A549 (cell line): ENCODE measurements at regions not wholly inside any gene's neighbourhood (a gene's known extent, or its start where the extent isn't known, plus 50 kb on each side); places are given as distances from the start of the nearest gene placed in this dataset.

Experiments used
- ATAC-seq, 2 experiments: fragments of 200-7000 bp in 1 of 2; fragments of >200 bp in 1 of 2; cut with Nextera tagmentation in 1 of 2; cut with Tn5 transposase in 1 of 2; 3 replicates each; pipeline versions ENCODE4 v1.8.0 to v1.9.1; 2018 to 2020; ENCODE audit warnings: mild to moderate bottlenecking in 1 of 2, moderate library complexity in 1 of 2
- CTCF ChIA-PET: fragments of 300-600 bp; sonication (Branson Sonifier 250); formaldehyde crosslinking; extraction: SDS; loops from one replicate; lab custom pipeline; 2021; ENCODE audit warnings: antibody characterized with exemption, inconsistent platforms; lab: Yijun Ruan, JAX
- POLR2A ChIA-PET: fragments of 350-600 bp; formaldehyde crosslinking; extraction: SDS; loops from one replicate; lab custom pipeline; 2021; ENCODE audit warnings: antibody characterized with exemption, inconsistent platforms; lab: Yijun Ruan, JAX
- DNase-seq, 2 experiments: peaks; one replicate each; pipeline versions ENCODE4 v3.0.0 to v3.0.0-alpha.2; 2011 to 2016; ENCODE audit warnings: low read depth in 1 of 2, low spot score in 1 of 2
- FAIRE-seq: peaks from 2 replicates; lab custom pipeline; 2011; peaks lifted over from hg19 to GRCh38; lab: Jason Lieb, UNC
- H3K27ac ChIP-seq, 2 experiments: fragments of >200 bp; sonication (Bioruptor Twin); formaldehyde crosslinking; 3 replicates each; pipeline ENCODE4 v1.5.1; 2016 to 2017
- H3K4me1 ChIP-seq: fragments of >200 bp; sonication (Bioruptor Twin); formaldehyde crosslinking; 3 replicates; pipeline ENCODE4 v1.6.1; 2016
- H3K4me2 ChIP-seq: fragments of >200 bp; sonication (Bioruptor Twin); formaldehyde crosslinking; 3 replicates; pipeline ENCODE4 v1.6.1; 2016
- H3K4me3 ChIP-seq: fragments of >200 bp; sonication (Bioruptor Twin); formaldehyde crosslinking; 3 replicates; pipeline ENCODE4 v1.5.1; 2016
- H3K9me3 ChIP-seq: fragments of >200 bp; sonication (Bioruptor Twin); formaldehyde crosslinking; 3 replicates; pipeline ENCODE4 v1.6.1; 2016
- CBX8 ChIP-seq: fragments of 200-600 bp; sonication (generic); IDR thresholded peaks from 2 replicates; pipeline ENCODE4 v1.6.1; 2016
- CEBPB ChIP-seq, 2 experiments: fragments of >200 bp in 1 of 2; sonication (Bioruptor Twin) in 1 of 2; formaldehyde crosslinking in 1 of 2; IDR thresholded peaks; 2 replicates each; pipeline ENCODE4 v1.6.1; 2012 to 2016
- CHD2 ChIP-seq: fragments of 150-350 bp; IDR thresholded peaks from 2 replicates; pipeline ENCODE4 v1.6.1; 2014; ENCODE audit warnings: low read length; ENCODE audit not compliant: partially characterized antibody
- CTCF ChIP-seq: fragments of >200 bp; sonication (Bioruptor Twin); formaldehyde crosslinking; IDR thresholded peaks from 3 replicates; pipeline ENCODE4 v1.5.1; 2016
- EHMT2 ChIP-seq: fragments of 200-600 bp; sonication (generic); IDR thresholded peaks from 2 replicates; pipeline ENCODE4 v1.6.1; 2016; ENCODE audit warnings: antibody characterized with exemption, low read depth, mild to moderate bottlenecking, moderate library complexity
- ESRRA ChIP-seq: fragments of 150-350 bp; IDR thresholded peaks from 2 replicates; pipeline ENCODE4 v1.6.1; 2014; ENCODE audit warnings: mild to moderate bottlenecking, low read length, borderline replicate concordance
- FOSL2 ChIP-seq, 2 experiments: fragments of 450-650 bp in 1 of 2; fragments of >200 bp in 1 of 2; sonication (Bioruptor Twin) in 1 of 2; formaldehyde crosslinking; IDR thresholded peaks; 2 replicates each; pipeline versions ENCODE4 v1.5.0 to v1.6.1; 2016 to 2020; ENCODE audit warnings: mild to moderate bottlenecking in 1 of 2, moderate library complexity in 1 of 2
- FOXS1 ChIP-seq: fragments of 250-450 bp; sonication (Bioruptor Pico); IDR thresholded peaks from 2 replicates; pipeline ENCODE4 v1.5.0; 2020; ENCODE audit warnings: mild to moderate bottlenecking, moderate library complexity
- HES2 ChIP-seq: fragments of >200 bp; sonication (Bioruptor Twin); formaldehyde crosslinking; IDR thresholded peaks from 2 replicates; pipeline ENCODE4 v1.6.1; 2016
- HMGXB4 ChIP-seq: fragments of 250-450 bp; sonication (Bioruptor Pico); IDR thresholded peaks from 2 replicates; pipeline ENCODE4 v1.5.0; 2021; ENCODE audit warnings: mild to moderate bottlenecking, moderate library complexity, borderline replicate concordance
- JUN ChIP-seq, 2 experiments: fragments of >200 bp; sonication (Bioruptor Twin); formaldehyde crosslinking; IDR thresholded peaks; 2 replicates in 1 of 2; 3 replicates in 1 of 2; pipeline ENCODE4 v1.6.1; 2016 to 2017
- KDM5A ChIP-seq: fragments of 200-600 bp; sonication (generic); IDR thresholded peaks from 2 replicates; pipeline ENCODE4 v1.6.1; 2016; ENCODE audit warnings: antibody characterized with exemption, mild to moderate bottlenecking
- PHF8 ChIP-seq: fragments of 200-600 bp; sonication (generic); IDR thresholded peaks from 2 replicates; pipeline ENCODE4 v1.6.1; 2016; ENCODE audit warnings: low read depth, mild to moderate bottlenecking, antibody characterized with exemption, moderate library complexity, borderline replicate concordance
- RCOR1 ChIP-seq: fragments of 150-350 bp; IDR thresholded peaks from 2 replicates; pipeline ENCODE4 v1.6.1; 2014; ENCODE audit warnings: antibody characterized with exemption, low read length, low read depth
- REST ChIP-seq: fragments of 200-600 bp; sonication (generic); IDR thresholded peaks from 2 replicates; pipeline ENCODE4 v1.6.1; 2016; ENCODE audit warnings: antibody characterized with exemption, mild to moderate bottlenecking, moderate library complexity
- RNF2 ChIP-seq: fragments of 200-600 bp; sonication (generic); IDR thresholded peaks from 2 replicates; pipeline ENCODE4 v1.6.1; 2016; ENCODE audit warnings: low read depth, mild to moderate bottlenecking, antibody characterized with exemption, moderate library complexity, borderline replicate concordance
- SREBF2 ChIP-seq: fragments of 450-650 bp; IDR thresholded peaks from 2 replicates; pipeline ENCODE4 v1.6.1; 2014; ENCODE audit warnings: mild to moderate bottlenecking, moderate library complexity
- TP53 ChIP-seq: fragments of 250-450 bp; sonication (Bioruptor Pico); IDR thresholded peaks from 2 replicates; pipeline ENCODE4 v1.5.0; 2021; ENCODE audit warnings: mild to moderate bottlenecking, moderate library complexity
- ZC3H11A ChIP-seq: fragments of 450-650 bp; IDR thresholded peaks from 2 replicates; pipeline ENCODE4 v1.6.1; 2014; ENCODE audit warnings: antibody characterized with exemption, mild to moderate bottlenecking
- ZFP36 ChIP-seq: fragments of 450-650 bp; IDR thresholded peaks from 2 replicates; pipeline ENCODE4 v1.6.1; 2014; ENCODE audit warnings: borderline replicate concordance; ENCODE audit not compliant: partially characterized antibody
- WGBS: methylation state at CpG from one replicate; pipeline ENCODE4 v1.1.6; 2017; ENCODE audit errors: missing lambda C conversion rate; 5-methylcytosine and 5-hydroxymethylcytosine counted together

GRCh38 chr2:223668302-223668998, 66.3 kb upstream of the SCG2 start:
- TF ChIP-seq FOXS1 (CRISPR knock-in tag): no peak
- no peak for TF ChIP-seq TP53
- no peak for TF ChIP-seq CTCF
- no peak for TF ChIP-seq CHD2
- no peak for TF ChIP-seq ZFP36
- no peak for TF ChIP-seq RNF2
- TF ChIP-seq RCOR1: no peak
- TF ChIP-seq EHMT2: no peak
- no peak for TF ChIP-seq REST
- TF ChIP-seq ESRRA: no peak
- no peak for TF ChIP-seq SREBF2
- no peak for TF ChIP-seq KDM5A
- TF ChIP-seq CEBPB (IDR thresholded peaks at IDR 0.05): no peak
- no peak for TF ChIP-seq ZC3H11A
- no peak for TF ChIP-seq PHF8
- no peak for TF ChIP-seq FOSL2 (IDR thresholded peaks at IDR 0.05)
- TF ChIP-seq FOSL2 (CRISPR knock-in tag; IDR thresholded peaks at IDR 0.05): no peak
- TF ChIP-seq CBX8: no peak
- TF ChIP-seq HMGXB4 (CRISPR knock-in tag): no peak
- no peak for TF ChIP-seq JUN (IDR thresholded peaks at IDR 0.05)
- no peak for TF ChIP-seq HES2
- DNase-seq (no peak), FAIRE-seq (no peak), ATAC-seq (no peak)
- H3K4me3 ChIP-seq: no peak overlapping the region
- H3K4me1 ChIP-seq: no peaks in the 10 kb centered on the region
- no peak overlapping the region for H3K4me2 ChIP-seq
- WGBS: 58% methylated on average over 5 of the region's 5 CpGs
- no peaks in the 10 kb centered on the region for H3K9me3 ChIP-seq
- POLR2A ChIA-PET: no interaction called here
- H3K27ac ChIP-seq: no peak overlapping the region
- CTCF ChIA-PET: interaction anchor here (0.9 to 1.0 kb wide), 3 partner anchors 24 to 697 kb away, joined by 3 read pairs; no protein-coding TSS in a partner anchor
